ENCODE measurements at regions not wholly inside any gene's neighbourhood (a gene's known extent, or its start where the extent isn't known, plus 50 kb on each side); places are given as distances from the start of the nearest gene placed in this dataset.
"Not testable (repeated sequence)": the region's sequence is repeated elsewhere in the genome, so short reads cannot be mapped to it uniquely, and the experiment has no call there.

DNA sequence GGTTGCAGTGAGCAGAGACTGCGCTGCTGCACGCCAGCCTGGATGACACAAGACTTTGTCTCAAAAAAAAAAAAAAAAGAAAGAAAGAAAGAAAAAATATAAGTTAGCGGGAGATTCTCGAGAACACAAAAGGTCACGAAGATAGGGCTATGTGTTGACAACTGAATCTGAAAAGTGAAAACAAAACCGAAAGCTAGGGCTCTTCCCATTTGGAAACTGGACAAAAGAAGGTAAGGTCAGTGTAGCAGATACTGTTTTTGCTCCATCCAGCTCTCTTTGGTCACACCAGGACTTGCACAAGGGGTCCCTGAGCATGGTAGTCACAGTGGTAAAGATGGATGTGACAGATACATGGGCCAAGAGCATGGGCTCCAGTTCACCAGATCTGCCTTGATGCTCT lies 60.4 kb upstream of the MAP10 start:
- Histone ChIP-seq H3K27me3 (ENCODE audit: insufficient read depth in 3 of 3, low read length in 2 of 3) (no peaks in the 10 kb centered on the region), H3K27ac (no peak overlapping the region), H3K36me3 (ENCODE audit: insufficient read depth in 1 of 2, low read depth in 1 of 2) (no peaks in the 10 kb centered on the region), H3K4me3 (no peak overlapping the region), H3K4me1 (no peaks in the 10 kb centered on the region), H3K9me3 (peaks cover 10% of the 10 kb centered on the region)
- WGBS, 3 donors: 92 to 97% (median 97%) methylated on average over 6 of the region's 6 CpGs
- ATAC-seq (no peak), DNase-seq (no peak)
- TF ChIP-seq CTCF (IDR thresholded peaks at IDR 0.05): no peak
- intact Hi-C loops (cut with DNase I): no loop called here

GRCh38 chr1:232745698-232746097 lies 59.5 kb upstream of the MAP10 start:
- H3K9me3 ChIP-seq; H3K4me1 ChIP-seq; DNase-seq; H3K4me3 ChIP-seq; H3K36me3 ChIP-seq (ENCODE audit: insufficient read depth in 1 of 2, low read depth in 1 of 2); H3K27ac ChIP-seq; ATAC-seq; H3K27me3 ChIP-seq (ENCODE audit: insufficient read depth in 3 of 3, low read length in 2 of 3); intact Hi-C loops (cut with DNase I): not testable (repeated sequence)
- 95 to 100% (median 97%) methylated on average over 2 of the region's 2 CpGs for WGBS, 3 donors

DNA sequence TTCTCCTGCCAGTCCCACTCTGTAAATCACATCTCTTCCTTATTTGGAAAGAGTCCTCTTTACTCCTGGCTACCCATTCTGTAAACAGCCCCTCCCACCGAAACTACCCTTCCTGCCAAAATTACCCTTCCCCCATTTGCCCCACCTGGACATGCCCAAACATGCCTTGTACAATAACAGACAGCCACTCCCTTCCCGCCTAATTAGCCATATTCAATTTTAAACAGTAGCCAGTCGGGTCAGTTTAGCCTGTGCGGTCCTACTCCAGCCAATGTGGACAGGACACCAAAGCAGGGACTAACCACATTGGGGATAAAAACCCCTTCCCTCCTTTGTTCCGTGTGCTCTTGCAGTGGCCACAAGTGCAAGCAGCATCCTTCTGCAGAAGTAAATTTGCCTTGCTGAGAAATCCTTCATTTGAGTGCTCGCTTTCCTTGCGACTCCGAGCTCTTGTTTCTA lies 56.3 kb upstream of the MAP10 start:
- H3K27ac ChIP-seq: no peak overlapping the region
- H3K27me3 ChIP-seq (ENCODE audit: insufficient read depth in 3 of 3, low read length in 2 of 3): no peaks in the 10 kb centered on the region
- no peak for TF ChIP-seq CTCF (IDR thresholded peaks at IDR 0.05)
- no peak for DNase-seq
- ATAC-seq: no peak
- WGBS, 3 donors: 83 to 86% (median 83%) methylated on average over 8 of the region's 8 CpGs
- no peaks in the 10 kb centered on the region for H3K36me3 ChIP-seq (ENCODE audit: insufficient read depth in 1 of 2, low read depth in 1 of 2)
- H3K4me1 ChIP-seq: no peaks in the 10 kb centered on the region
- intact Hi-C loops (cut with DNase I): no loop called here
- H3K4me3 ChIP-seq: no peak overlapping the region
- H3K9me3 ChIP-seq: peaks cover 10% of the 10 kb centered on the region

- peaks cover 10% of the 10 kb centered on the region for H3K9me3 ChIP-seq
- H3K4me1 ChIP-seq: no peaks in the 10 kb centered on the region
- 10 to 20% (median 13%) methylated on average over 7 of the region's 7 CpGs for WGBS, 3 donors
- H3K27me3 ChIP-seq (ENCODE audit: insufficient read depth in 3 of 3, low read length in 2 of 3): no peaks in the 10 kb centered on the region
- no peak overlapping the region for H3K4me3 ChIP-seq
- DNase-seq (no peak), ATAC-seq (no peak)
- H3K27ac ChIP-seq: no peak overlapping the region
- no peaks in the 10 kb centered on the region for H3K36me3 ChIP-seq (ENCODE audit: insufficient read depth in 1 of 2, low read depth in 1 of 2)
- TF ChIP-seq CTCF (IDR thresholded peaks at IDR 0.05): no peak
- intact Hi-C loops (cut with DNase I): no loop called here
Measured at GRCh38 chr1:232751393-232752140, 53.6 kb upstream of the MAP10 start.

- intact Hi-C loops (cut with DNase I): no loop called here
- no peak for DNase-seq
- Histone ChIP-seq H3K9me3 (peaks cover 10% of the 10 kb centered on the region), H3K4me3 (no peak overlapping the region), H3K4me1 (no peaks in the 10 kb centered on the region), H3K36me3 (ENCODE audit: insufficient read depth in 1 of 2, low read depth in 1 of 2) (no peaks in the 10 kb centered on the region), H3K27me3 (ENCODE audit: insufficient read depth in 3 of 3, low read length in 2 of 3) (no peaks in the 10 kb centered on the region), H3K27ac (no peak overlapping the region)
- 67 to 82% (median 73%) methylated on average over 1 of the region's 1 CpG for WGBS, 3 donors
- no peak for TF ChIP-seq CTCF (IDR thresholded peaks at IDR 0.05)
- ATAC-seq: no peak
Measured at GRCh38 chr1:232752365-232752764, 52.9 kb upstream of the MAP10 start.
